Endothelial cell of umbilical vein (primary cell): ENCODE measurements at regions not wholly inside any gene's neighbourhood (a gene's known extent, or its start where the extent isn't known, plus 50 kb on each side); places are given as distances from the start of the nearest gene placed in this dataset.

Experiments used
- BruUV-seq: library from RNA; stranded (reverse); fragments of 400-500 nt; replicated peaks from 2 replicates; lab custom pipeline; 2021; lab: Mats Ljungman, UMichigan
- CTCF ChIA-PET: fragments of 300-600, 350-600 bp; sonication (Branson Sonifier 250); formaldehyde crosslinking; loops from one replicate; lab custom pipeline; 2021; ENCODE audit warnings: antibody characterized with exemption, inconsistent platforms; lab: Charles Lee
- POLR2A ChIA-PET: fragments of 300-600, 350-600 bp; sonication (Branson Sonifier 250); formaldehyde crosslinking; loops from one replicate; lab custom pipeline; 2021; ENCODE audit warnings: antibody characterized with exemption, inconsistent platforms; lab: Charles Lee
- DNase-seq: peaks from one replicate; pipeline ENCODE4 v3.0.0-alpha.2; 2011; ENCODE audit warnings: low read depth, low spot score
- FAIRE-seq: peaks from 2 replicates; lab custom pipeline; 2011; peaks lifted over from hg19 to GRCh38; lab: Jason Lieb, UNC
- H2AFZ ChIP-seq: 2 replicates; pipeline ENCODE4 v1.6.0; 2012; ENCODE audit warnings: low read depth, low read length, control low read depth, inconsistent platforms
- H3K27ac ChIP-seq: 2 replicates; pipeline ENCODE4 v1.5.1; 2011; ENCODE audit warnings: low read depth, mild to moderate bottlenecking, control low read depth, low read length, moderate library complexity; ENCODE audit not compliant: insufficient read depth
- H3K27me3 ChIP-seq, 2 experiments: 2 replicates each; pipeline versions ENCODE4 v1.6.0 to v1.6.1; 2011; ENCODE audit warnings: low read length in 2 of 2, mixed read lengths in 1 of 2; ENCODE audit not compliant: control insufficient read depth in 2 of 2, insufficient read depth in 2 of 2
- H3K36me3 ChIP-seq, 2 experiments: 2 replicates in 1 of 2; 3 replicates in 1 of 2; pipeline ENCODE4 v1.5.1; 2011; ENCODE audit warnings: low read length in 2 of 2, mild to moderate bottlenecking in 1 of 2, moderate library complexity in 1 of 2; ENCODE audit not compliant: control insufficient read depth in 2 of 2, insufficient read depth in 2 of 2; ENCODE audit errors: extremely low read depth in 1 of 2
- H3K4me1 ChIP-seq: 3 replicates; pipeline ENCODE4 v1.5.1; 2011; ENCODE audit warnings: mild to moderate bottlenecking, low read length; ENCODE audit not compliant: control insufficient read depth, insufficient read depth; ENCODE audit errors: extremely low read depth
- H3K4me2 ChIP-seq: 2 replicates; pipeline ENCODE4 v1.6.1; 2011; ENCODE audit warnings: low read length, control low read depth, mixed read lengths; ENCODE audit not compliant: insufficient read depth
- H3K4me3 ChIP-seq, 3 experiments: fragments of 200-600 bp in 1 of 3; sonication (generic), shearing (Covaris generic) in 1 of 3; replicated peaks in 1 of 3; 2 replicates each; pipeline ENCODE4 v1.5.1; 2011 to 2016; ENCODE audit warnings: control low read depth in 3 of 3, low read length in 3 of 3, mild to moderate bottlenecking in 2 of 3, inconsistent platforms in 1 of 3, low read depth in 1 of 3, moderate library complexity in 1 of 3; ENCODE audit not compliant: insufficient read depth in 1 of 3
- H3K79me2 ChIP-seq: 2 replicates; pipeline ENCODE4 v1.6.0; 2012; ENCODE audit warnings: low read length, inconsistent platforms; ENCODE audit not compliant: control insufficient read depth, insufficient read depth
- H3K9ac ChIP-seq: replicated peaks from 2 replicates; pipeline ENCODE3; 2011; ENCODE audit warnings: low read length, control low read depth; ENCODE audit not compliant: insufficient read depth; ENCODE audit errors: extremely low read depth
- H3K9me1 ChIP-seq: replicated peaks from 3 replicates; pipeline ENCODE4 v1.6.0; 2011; ENCODE audit warnings: mild to moderate bottlenecking, low read length; ENCODE audit not compliant: control insufficient read depth, insufficient read depth; ENCODE audit errors: extremely low read depth
- H3K9me3 ChIP-seq: replicated peaks from 2 replicates; pipeline ENCODE4 v1.5.1; 2012; ENCODE audit warnings: low read length, inconsistent platforms; ENCODE audit not compliant: control insufficient read depth, insufficient read depth
- H4K20me1 ChIP-seq: replicated peaks from 2 replicates; pipeline ENCODE3; 2011; ENCODE audit warnings: mild to moderate bottlenecking, low read length; ENCODE audit not compliant: control insufficient read depth, insufficient read depth; ENCODE audit errors: extremely low read depth
- CTCF ChIP-seq, 2 donors: IDR thresholded peaks; 1 replicate in 1 of 2; 2 replicates in 1 of 2; pipeline ENCODE4 v1.5.1; 2011; ENCODE audit warnings: low read length in 2 of 2, mild to moderate bottlenecking in 2 of 2, moderate library complexity in 2 of 2, control low read depth in 1 of 2, inconsistent platforms in 1 of 2, low read depth in 1 of 2; ENCODE audit not compliant: insufficient read depth in 1 of 2; ENCODE audit errors: extremely low read depth in 1 of 2
- EZH2 ChIP-seq: IDR thresholded peaks from 2 replicates; pipeline ENCODE4 v1.6.1; 2012; ENCODE audit warnings: borderline replicate concordance, low read depth, mild to moderate bottlenecking, moderate library complexity, low read length, inconsistent platforms; ENCODE audit not compliant: severe bottlenecking
- FOS ChIP-seq: IDR thresholded peaks from 2 replicates; pipeline ENCODE4 v1.6.1; 2011; ENCODE audit warnings: mild to moderate bottlenecking, low read length, moderate library complexity, borderline replicate concordance; ENCODE audit not compliant: insufficient read depth
- GATA2 ChIP-seq: IDR thresholded peaks from 2 replicates; pipeline ENCODE4 v1.7.0; 2011; ENCODE audit warnings: low read depth, mild to moderate bottlenecking, moderate library complexity, mixed read lengths, low read length; ENCODE audit not compliant: insufficient read length, insufficient read depth
- JUN ChIP-seq: IDR thresholded peaks from 2 replicates; pipeline ENCODE4 v1.6.1; 2011; ENCODE audit warnings: borderline replicate concordance, low read depth; ENCODE audit not compliant: insufficient read length, insufficient read depth
- MAX ChIP-seq: IDR thresholded peaks from 2 replicates; pipeline ENCODE4 v1.6.1; 2011; ENCODE audit not compliant: insufficient read depth, insufficient read length
- MYC ChIP-seq: IDR thresholded peaks from one replicate; pipeline ENCODE4 v1.6.1; 2011; ENCODE audit warnings: mild to moderate bottlenecking, low read depth, low read length
- POLR2A ChIP-seq: IDR thresholded peaks from 2 replicates; pipeline ENCODE4 v1.6.1; 2012; ENCODE audit warnings: low read depth, mild to moderate bottlenecking, control low read depth, low read length
- POLR2AphosphoS5 ChIP-seq: IDR thresholded peaks from 2 replicates; pipeline ENCODE4 v1.6.1; 2012; ENCODE audit warnings: low read depth, mild to moderate bottlenecking, control low read depth, low read length, moderate library complexity; ENCODE audit not compliant: insufficient read depth
- dilution Hi-C: fragments of 300-500 bp; cut with MboI; formaldehyde crosslinking; loops from one replicate; pipeline ENCODE4 v1.15.0; 2019; ENCODE audit warnings: low sequenced_read_pairs; ENCODE audit not compliant: extremely low pct_ligation_motif_present
- intact Hi-C: fragments of 100-400 bp; cut with micrococcal nuclease; formaldehyde crosslinking; loops from one replicate; pipeline ENCODE4 v1.10.0; 2022

- no peaks in the 10 kb centered on the region for H3K4me1 ChIP-seq
- H3K27me3 ChIP-seq, result no peaks in the 10 kb centered on the region
- H3K9me3 ChIP-seq, result no peaks in the 10 kb centered on the region
- H3K36me3 ChIP-seq, result no peaks in the 10 kb centered on the region
- H3K27ac ChIP-seq, result no peak overlapping the region
- FAIRE-seq, result no peak
- BruUV-seq, result no TSS peak
- H4K20me1 ChIP-seq, result no peaks in the 10 kb centered on the region
- H3K9ac ChIP-seq, result no peak overlapping the region
- no peak overlapping the region for H3K4me2 ChIP-seq
- intact Hi-C loops (no loop called here), dilution Hi-C loops (no loop called here)
- POLR2A ChIA-PET, result no interaction called here
- no peaks in the 10 kb centered on the region for H3K79me2 ChIP-seq
- TF ChIP-seq MYC (no peak), POLR2A (no peak), FOS (no peak), CTCF (IDR thresholded peaks at IDR 0.05; ENCODE audit: extremely low read depth in 1 of 2, insufficient read depth in 1 of 2, low read depth in 1 of 2, low read length in 2 of 2) (no peak), GATA2 (no peak), JUN (no peak), MAX (no peak), POLR2AphosphoS5 (no peak), EZH2 (no peak)
- no peaks in the 10 kb centered on the region for H3K9me1 ChIP-seq
- no peak for DNase-seq
- no peak overlapping the region for H3K4me3 ChIP-seq
- CTCF ChIA-PET, result no interaction called here
- no peak overlapping the region for H2AFZ ChIP-seq
Observed at GRCh38 chr21:32140151-32140550, 138.7 kb downstream of the MIS18A start.
